ENCODE measurements at regions not wholly inside any gene's neighbourhood (a gene's known extent, or its start where the extent isn't known, plus 50 kb on each side); places are given as distances from the start of the nearest gene placed in this dataset.

GRCh38 chr5:38655691-38656090, 99.2 kb upstream of the LIFR start:
- TF ChIP-seq CTCF (IDR thresholded peaks at IDR 0.05; ENCODE audit: low read depth, low read length) = no peak
- DNase-seq (ENCODE audit: low read depth in 2 of 2) = no peak
- no peak overlapping the region for H3K4me3 ChIP-seq (replicated peaks in 1 of 2; ENCODE audit: low read depth in 2 of 2, low read length in 2 of 2)

DNA sequence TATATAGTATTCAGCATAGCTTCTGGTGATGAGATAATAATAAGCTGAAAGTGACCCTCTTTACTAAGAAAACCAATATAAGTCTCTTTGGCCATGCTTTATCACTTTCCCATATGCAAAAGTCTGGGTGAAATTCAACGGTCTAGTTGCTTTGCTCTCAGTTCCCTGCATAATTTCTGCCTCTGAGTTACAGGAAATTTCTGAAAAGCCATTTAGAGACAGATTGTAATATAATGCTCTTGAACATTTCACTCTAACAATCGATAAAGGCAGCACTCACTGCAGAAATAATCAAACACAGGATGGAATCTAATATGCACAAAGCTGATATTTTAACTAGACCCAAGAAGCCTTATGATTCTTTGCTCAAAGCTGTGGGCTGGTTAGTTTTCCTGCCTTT, 100.1 kb upstream of the LIFR start:
- no peak for DNase-seq (ENCODE audit: low read depth in 2 of 2)
- no peak overlapping the region for H3K4me3 ChIP-seq (replicated peaks in 1 of 2; ENCODE audit: low read depth in 2 of 2, low read length in 2 of 2)
- TF ChIP-seq CTCF (IDR thresholded peaks at IDR 0.05; ENCODE audit: low read depth, low read length) = no peak

- TF ChIP-seq CTCF (IDR thresholded peaks at IDR 0.05; ENCODE audit: low read depth, low read length) = no peak
- no peak for DNase-seq (ENCODE audit: low read depth in 2 of 2)
- H3K4me3 ChIP-seq (replicated peaks in 1 of 2; ENCODE audit: low read depth in 2 of 2, low read length in 2 of 2) = no peak overlapping the region
Measured at GRCh38 chr5:38657020-38657419, 100.6 kb upstream of the LIFR start.

GRCh38 chr5:38660194-38660668, 103.8 kb upstream of the LIFR start:
- no peak overlapping the region for H3K4me3 ChIP-seq (replicated peaks in 1 of 2; ENCODE audit: low read depth in 2 of 2, low read length in 2 of 2)
- no peak for DNase-seq (ENCODE audit: low read depth in 2 of 2)
- no peak for TF ChIP-seq CTCF (IDR thresholded peaks at IDR 0.05; ENCODE audit: low read depth, low read length)

DNA sequence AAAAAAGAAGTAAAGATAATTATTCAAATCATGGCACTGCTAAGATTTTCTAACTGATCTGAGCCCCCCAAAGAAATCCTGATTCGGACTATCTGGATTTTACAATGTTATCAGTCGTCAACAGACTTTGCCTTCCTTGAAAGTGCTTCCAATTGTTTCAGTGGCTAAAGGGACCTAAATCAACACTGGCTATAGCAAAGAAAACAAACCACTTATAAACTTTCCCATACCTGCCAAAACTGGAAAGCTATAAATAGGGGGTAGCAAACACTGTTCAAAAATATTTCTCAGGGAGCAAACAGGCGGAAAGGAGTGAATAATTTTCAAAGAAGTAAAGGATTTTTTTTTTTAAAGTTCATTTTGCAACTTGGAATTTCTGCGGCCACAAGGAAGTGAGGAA, 105.6 kb upstream of the LIFR start:
- DNase-seq (ENCODE audit: low read depth in 2 of 2) = no peak
- no peak overlapping the region for H3K4me3 ChIP-seq (replicated peaks in 1 of 2; ENCODE audit: low read depth in 2 of 2, low read length in 2 of 2)
- TF ChIP-seq CTCF (IDR thresholded peaks at IDR 0.05; ENCODE audit: low read depth, low read length) = no peak

GRCh38 chr5:38663249-38663648, 106.8 kb upstream of the LIFR start:
- TF ChIP-seq CTCF (IDR thresholded peaks at IDR 0.05; ENCODE audit: low read depth, low read length) = no peak
- H3K4me3 ChIP-seq (replicated peaks in 1 of 2; ENCODE audit: low read depth in 2 of 2, low read length in 2 of 2) = no peak overlapping the region
- DNase-seq (ENCODE audit: low read depth in 2 of 2) = no peak

Measured in cardiac fibroblast (primary cell).